ENCODE measurements at regions not wholly inside any gene's neighbourhood (a gene's known extent, or its start where the extent isn't known, plus 50 kb on each side); places are given as distances from the start of the nearest gene placed in this dataset.

DNA sequence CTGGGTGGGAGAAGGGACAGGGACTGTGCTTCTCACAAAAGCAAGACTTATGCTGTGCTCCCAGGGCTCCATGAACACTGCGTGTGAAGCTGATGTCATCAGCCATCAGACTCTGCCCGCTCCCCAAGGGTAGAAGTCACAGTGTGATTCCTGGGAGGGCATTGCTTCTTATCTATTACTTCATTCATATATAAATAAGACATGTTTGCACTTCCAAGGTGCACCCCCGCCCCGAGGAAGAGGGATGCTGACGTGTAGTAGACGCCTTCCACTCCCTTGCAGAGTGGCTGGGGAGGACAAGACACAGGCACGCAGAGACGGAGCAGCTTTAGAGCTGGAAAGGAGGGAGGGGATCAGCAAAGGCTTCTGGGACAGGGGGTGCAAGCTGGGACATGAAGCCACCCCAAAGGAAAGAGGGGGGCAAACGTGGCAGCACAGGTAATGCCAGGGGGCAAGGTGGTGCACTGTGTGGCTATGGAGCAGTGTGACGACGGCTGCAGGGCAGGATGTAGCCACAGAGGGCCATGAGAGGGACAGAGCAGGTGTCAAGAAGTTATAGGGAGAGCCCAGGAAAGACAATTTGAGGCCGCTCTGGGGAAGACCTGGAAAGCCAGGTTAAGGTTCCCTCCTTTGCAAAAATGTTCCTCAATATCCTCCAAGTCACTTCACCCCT is 558.5 kb downstream of the MN1 start:
- Histone ChIP-seq H3K9me3 (no peaks in the 10 kb centered on the region), H3K27ac (no peak overlapping the region), H3K27me3 (no peaks in the 10 kb centered on the region), H3K36me3 (no peaks in the 10 kb centered on the region), H3K4me1 (ENCODE audit: control insufficient read depth in 1 of 2, insufficient read depth in 1 of 2, low read depth in 1 of 2, low read length in 1 of 2) (no peaks in the 10 kb centered on the region), H3K4me3 (ENCODE audit: low read depth in 1 of 2, low read length in 1 of 2) (no peak overlapping the region)
- TF ChIP-seq, protein P1, sequence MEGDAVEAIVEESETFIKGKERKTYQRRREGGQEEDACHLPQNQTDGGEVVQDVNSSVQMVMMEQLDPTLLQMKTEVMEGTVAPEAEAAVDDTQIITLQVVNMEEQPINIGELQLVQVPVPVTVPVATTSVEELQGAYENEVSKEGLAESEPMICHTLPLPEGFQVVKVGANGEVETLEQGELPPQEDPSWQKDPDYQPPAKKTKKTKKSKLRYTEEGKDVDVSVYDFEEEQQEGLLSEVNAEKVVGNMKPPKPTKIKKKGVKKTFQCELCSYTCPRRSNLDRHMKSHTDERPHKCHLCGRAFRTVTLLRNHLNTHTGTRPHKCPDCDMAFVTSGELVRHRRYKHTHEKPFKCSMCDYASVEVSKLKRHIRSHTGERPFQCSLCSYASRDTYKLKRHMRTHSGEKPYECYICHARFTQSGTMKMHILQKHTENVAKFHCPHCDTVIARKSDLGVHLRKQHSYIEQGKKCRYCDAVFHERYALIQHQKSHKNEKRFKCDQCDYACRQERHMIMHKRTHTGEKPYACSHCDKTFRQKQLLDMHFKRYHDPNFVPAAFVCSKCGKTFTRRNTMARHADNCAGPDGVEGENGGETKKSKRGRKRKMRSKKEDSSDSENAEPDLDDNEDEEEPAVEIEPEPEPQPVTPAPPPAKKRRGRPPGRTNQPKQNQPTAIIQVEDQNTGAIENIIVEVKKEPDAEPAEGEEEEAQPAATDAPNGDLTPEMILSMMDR (IDR thresholded peaks at IDR 0.05), result no peak

DNA sequence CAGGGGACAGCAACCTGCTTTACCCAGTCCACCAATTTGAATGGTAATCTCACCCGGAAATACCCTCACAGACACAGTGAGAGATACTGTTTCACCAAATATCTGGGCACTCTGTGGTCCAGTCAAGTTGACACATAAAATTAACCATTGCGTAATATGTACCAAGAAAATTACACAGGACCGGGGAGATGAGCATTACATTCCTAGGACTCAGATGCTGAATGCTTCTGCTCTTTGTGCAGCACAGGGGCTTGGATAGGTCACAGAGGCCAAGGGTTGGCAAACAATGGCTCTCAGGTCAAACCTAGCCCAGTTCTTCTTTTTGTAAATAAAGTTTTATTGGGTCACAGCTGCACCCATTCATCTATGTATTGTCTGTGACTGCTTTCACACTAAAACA is 557.2 kb downstream of the MN1 start:
- H3K4me1 ChIP-seq (ENCODE audit: control insufficient read depth in 1 of 2, insufficient read depth in 1 of 2, low read depth in 1 of 2, low read length in 1 of 2), result no peaks in the 10 kb centered on the region
- no peaks in the 10 kb centered on the region for H3K36me3 ChIP-seq
- no peak overlapping the region for H3K4me3 ChIP-seq (ENCODE audit: low read depth in 1 of 2, low read length in 1 of 2)
- H3K9me3 ChIP-seq, result no peaks in the 10 kb centered on the region
- no peak overlapping the region for H3K27ac ChIP-seq
- H3K27me3 ChIP-seq, result no peaks in the 10 kb centered on the region
- TF ChIP-seq, protein P1 (IDR thresholded peaks at IDR 0.05), result no peak

DNA sequence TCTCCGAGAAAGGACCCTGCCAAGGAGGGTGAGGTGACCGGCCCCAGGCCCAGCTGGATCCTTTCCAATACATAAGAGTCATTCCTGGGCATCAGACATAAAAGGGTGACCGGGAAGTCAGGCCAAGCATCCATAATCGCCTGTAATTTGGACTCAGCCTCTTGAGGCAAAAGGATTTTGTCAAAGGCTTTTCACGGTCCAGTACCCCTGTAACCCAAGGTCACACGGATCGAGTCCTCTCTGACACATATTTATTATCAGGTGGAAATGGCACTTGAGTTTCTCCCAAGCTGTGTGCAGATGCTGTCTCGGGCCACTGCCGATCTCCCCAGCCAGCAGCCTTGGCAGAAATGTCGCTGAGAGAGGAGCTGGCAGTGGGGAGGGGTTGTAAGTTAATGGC is 556.5 kb downstream of the MN1 start:
- Histone ChIP-seq H3K9me3 (no peaks in the 10 kb centered on the region), H3K36me3 (no peaks in the 10 kb centered on the region), H3K4me3 (ENCODE audit: low read depth in 1 of 2, low read length in 1 of 2) (no peak overlapping the region), H3K4me1 (ENCODE audit: control insufficient read depth in 1 of 2, insufficient read depth in 1 of 2, low read depth in 1 of 2, low read length in 1 of 2) (no peaks in the 10 kb centered on the region), H3K27me3 (no peaks in the 10 kb centered on the region), H3K27ac (no peak overlapping the region)
- TF ChIP-seq, protein P1 (IDR thresholded peaks at IDR 0.05), result no peak

DNA sequence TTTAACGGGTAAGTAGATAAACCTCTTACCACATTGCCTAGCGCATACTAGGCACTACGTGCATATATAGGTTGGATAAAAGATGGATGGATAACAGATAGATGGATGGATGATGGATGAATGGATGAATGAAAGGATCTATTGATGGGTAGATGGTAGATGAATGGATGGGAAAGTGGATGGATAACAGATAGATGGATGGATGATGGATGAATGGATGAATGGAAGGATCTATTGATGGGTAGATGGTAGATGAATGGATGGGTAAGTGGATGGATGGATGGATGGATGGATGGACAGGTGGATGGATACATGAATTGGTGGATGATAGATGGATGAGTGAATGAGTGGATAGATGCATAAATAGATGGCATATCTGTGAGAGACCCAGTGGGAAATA is 555.0 kb downstream of the MN1 start:
- Histone ChIP-seq H3K4me3 (ENCODE audit: low read depth in 1 of 2, low read length in 1 of 2) (no peak overlapping the region), H3K4me1 (ENCODE audit: control insufficient read depth in 1 of 2, insufficient read depth in 1 of 2, low read depth in 1 of 2, low read length in 1 of 2) (no peaks in the 10 kb centered on the region), H3K36me3 (no peaks in the 10 kb centered on the region), H3K27me3 (no peaks in the 10 kb centered on the region), H3K9me3 (no peaks in the 10 kb centered on the region), H3K27ac (no peak overlapping the region)
- TF ChIP-seq, protein P1 (IDR thresholded peaks at IDR 0.05), result no peak

DNA sequence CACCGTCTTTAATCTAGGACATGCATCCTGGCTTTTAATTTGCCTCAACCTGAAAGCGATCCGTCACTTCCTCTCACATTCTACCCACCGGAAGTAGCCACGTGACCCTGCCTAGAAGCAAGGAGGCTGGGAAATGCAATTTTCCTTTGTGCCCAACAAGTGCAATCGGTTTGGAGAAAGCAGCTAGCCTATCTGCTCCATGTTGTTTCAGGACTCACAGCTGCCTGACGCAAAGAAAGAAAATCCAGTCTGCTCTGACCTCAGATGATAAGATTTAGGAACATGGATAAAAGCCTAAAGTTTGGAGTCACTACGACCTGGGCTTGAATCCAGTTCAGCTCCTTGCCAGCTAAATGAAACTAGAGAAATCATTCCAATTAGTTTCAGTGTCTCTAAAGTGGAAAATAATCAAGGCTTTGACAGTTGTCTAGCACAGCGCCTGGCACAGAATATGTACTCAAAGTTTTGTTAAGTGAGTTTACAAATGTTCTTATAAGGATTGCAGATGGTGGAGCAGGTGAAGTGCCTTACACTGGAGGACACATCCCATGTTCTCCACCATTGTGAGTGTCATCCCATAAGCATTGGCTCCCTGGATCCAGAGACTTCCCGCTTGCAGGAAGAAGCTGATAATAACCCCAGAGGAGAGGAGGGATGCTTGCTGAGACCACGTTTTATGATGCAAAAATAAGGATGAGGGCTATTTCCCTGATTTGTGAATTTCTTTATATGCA is 553.7 kb downstream of the MN1 start:
- Histone ChIP-seq H3K9me3 (no peaks in the 10 kb centered on the region), H3K27me3 (no peaks in the 10 kb centered on the region), H3K4me3 (ENCODE audit: low read depth in 1 of 2, low read length in 1 of 2) (no peak overlapping the region), H3K4me1 (ENCODE audit: control insufficient read depth in 1 of 2, insufficient read depth in 1 of 2, low read depth in 1 of 2, low read length in 1 of 2) (no peaks in the 10 kb centered on the region), H3K27ac (no peak overlapping the region), H3K36me3 (no peaks in the 10 kb centered on the region)
- TF ChIP-seq, protein P1 (IDR thresholded peaks at IDR 0.05), result no peak
